Stimulated activated CD4-positive, alpha-beta T cell treated with anti-CD3 and anti-CD28 coated beads, Interleukin-1b, Interleukin-23, amount 100 ng/mL, for 4 hours (primary cell): ENCODE measurements at regions not wholly inside any gene's neighbourhood (a gene's known extent, or its start where the extent isn't known, plus 50 kb on each side); places are given as distances from the start of the nearest gene placed in this dataset.

Experiments
- DNase-seq, 2 donors: peaks; one replicate each; pipeline ENCODE4 v3.0.0-alpha.2; 2020; ENCODE audit warnings: low read depth in 2 of 2

DNA sequence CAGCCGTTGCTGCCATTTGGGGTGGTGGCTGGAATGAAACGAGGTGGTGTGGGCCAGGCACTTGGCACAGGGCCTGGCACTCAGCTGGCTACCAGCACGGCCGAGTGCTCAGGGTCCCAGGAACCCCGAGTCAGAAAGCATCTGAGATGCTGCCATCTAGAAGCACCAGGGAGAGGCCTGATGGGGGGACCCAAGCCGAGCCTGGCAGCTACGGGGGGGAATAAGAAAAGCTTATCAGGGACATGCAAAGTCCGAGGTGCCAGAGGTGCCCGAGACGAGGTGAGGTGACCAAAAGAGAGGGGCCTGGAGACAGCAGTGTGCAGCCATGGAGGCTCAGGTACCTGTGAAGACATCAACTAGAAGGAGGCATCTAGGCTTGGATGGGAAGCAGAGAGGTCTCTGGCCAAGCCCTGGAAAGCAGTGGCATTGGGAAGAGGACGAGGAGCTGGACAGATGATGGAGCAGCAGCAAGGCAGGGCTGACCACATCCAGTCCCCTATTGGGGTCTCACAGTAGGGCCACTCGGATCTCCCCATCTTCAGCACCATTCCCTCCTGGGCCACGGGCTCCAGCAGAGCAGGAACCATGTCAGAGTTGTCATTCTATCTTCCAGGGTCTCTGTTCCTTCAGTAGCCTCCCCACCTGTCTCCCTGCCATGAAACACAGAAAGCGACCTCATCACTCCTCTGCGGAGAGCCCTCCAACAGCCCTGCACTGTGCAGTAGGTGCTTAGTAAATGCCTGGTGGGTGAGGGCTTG is 59.3 kb upstream of the DIO3 start:
- DNase-seq: no peak

DNA sequence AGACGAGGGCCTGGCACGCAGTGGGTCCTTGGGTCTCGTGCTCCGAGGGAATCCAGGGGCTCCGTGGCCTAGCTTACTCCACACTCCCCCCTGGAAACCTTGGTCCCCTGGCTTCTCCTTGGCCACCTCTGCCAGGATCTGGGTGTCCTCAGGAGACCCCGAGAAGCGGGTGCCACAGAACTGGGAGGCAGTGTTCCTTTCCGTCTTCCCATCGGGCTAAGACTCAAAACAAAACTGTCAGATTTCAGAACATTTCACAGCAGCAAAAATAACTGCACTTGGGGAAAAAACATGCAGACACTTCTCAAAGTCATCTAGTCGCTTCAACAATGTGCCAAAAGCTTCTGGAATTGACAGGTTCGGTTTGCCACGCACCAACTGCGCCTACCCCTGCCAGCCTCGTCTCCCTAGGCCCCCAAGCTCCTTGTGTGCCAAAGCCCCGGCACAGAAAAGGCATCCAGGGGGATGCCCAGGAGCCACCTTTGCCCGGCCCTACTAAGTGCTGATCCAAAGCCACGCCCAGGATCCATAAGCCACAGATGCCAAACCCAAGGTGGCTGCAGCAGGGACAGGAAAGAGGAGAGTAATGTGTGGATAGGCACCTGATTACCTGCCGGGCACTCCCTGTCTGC is 58.4 kb upstream of the DIO3 start:
- DNase-seq: no peak

DNA sequence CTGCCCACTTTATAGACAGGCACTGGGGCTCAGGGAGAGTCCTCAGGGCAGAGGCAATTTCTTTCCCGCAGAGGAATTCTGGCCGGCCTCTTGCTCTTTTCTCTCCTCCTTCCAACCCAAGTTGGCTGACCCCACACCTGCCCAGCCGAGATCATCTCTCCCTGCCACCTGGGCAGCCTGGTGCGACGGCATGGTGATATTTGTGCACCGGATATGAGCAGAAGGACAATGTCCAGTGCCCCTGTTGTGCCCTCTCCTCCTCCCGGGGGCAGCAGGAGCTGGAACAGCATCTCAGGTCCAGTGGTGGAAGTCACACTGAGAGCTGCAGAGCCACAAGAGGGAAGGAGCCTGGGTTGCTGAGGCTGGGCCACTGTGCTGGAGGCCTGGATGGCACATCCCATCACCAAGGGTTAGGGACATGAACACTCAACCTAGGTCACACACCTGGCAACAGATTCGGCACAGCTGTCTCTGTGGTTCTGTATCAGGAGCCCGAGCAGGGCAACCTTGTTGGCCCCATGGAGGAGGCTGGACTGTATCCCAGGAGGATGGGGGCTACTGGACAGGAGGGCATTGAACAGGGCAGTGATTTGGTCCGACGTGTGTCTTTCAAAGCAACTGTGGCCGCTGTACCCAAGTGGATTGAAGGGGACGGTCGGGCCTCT is 57.7 kb upstream of the DIO3 start:
- DNase-seq: no peak

DNA sequence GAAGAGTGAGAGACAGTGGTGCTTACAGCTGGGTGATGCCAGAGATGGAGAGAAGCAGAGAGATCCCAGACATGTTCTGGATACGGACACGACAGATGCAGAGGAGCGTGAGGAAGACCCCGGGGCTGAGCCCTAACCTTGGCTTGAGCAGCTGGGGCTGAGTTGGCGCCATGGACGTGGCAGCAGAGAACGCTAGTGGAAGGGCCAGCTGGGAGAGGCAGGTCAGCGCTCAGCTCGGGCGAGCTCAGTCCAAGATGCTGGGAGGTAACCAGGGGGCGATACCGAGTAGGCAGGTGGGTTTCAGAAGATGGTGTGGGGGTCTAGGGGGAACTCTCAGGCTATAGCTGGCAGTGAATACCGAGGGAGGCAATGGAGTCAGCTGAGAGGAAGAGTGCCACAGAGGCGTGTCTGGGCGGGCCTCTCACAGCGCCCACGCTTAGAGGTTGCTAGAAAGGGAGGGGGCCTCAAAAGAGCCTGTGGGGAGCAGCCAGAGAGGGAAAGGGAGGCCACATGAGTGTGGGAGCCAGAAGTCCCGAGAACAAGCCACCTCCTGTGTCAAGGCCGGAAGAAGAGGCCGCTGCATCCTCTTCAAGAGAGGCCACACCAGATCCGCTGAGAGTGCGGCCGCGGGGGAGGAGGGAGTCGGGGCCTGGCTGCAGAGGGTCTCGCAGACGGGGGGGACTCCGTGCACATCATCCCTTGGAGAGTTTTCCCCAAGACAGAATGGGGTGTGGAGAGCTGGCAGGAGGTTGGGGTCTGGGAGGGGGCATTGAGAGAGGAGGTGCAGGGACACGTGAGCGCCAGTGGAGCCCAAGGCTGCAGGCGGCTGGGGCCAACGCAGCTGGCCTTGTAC is 57.0 kb upstream of the DIO3 start:
- no peak for DNase-seq

DNA sequence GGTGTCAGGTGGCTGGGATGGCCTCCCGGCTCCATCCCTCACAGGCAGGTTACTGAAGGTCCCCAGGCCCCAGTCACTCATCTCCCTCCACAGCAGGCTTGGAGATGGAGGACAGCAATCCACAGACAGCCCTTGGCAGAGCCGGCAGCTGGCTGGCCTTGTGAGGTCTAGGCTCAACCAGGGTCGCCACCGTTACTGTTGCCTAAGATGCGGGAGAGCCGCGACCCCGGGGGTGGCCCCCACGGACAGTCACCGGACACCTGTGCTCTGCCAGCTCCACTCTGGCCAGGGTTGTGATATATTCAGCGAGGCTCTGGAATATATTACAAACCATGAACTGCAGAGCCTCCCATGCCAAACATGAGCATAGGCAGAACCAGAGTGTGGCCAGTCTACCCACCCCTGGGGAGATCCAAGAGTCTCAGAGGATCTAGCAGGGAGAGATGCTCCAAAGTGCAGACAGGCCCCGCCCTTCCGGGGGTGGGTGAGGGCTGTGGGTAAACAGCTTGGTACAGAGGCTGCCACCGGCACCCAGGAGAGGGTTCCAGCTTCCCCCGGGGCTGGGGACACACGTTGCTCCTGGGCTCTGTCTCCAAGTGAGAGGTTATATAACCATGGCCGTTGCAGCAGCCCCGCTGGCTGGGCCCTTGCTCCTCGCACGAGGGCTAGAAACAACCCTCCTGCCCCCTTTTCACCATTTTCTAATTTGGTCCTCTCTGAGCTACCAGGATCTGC is 55.9 kb upstream of the DIO3 start:
- no peak for DNase-seq

DNA sequence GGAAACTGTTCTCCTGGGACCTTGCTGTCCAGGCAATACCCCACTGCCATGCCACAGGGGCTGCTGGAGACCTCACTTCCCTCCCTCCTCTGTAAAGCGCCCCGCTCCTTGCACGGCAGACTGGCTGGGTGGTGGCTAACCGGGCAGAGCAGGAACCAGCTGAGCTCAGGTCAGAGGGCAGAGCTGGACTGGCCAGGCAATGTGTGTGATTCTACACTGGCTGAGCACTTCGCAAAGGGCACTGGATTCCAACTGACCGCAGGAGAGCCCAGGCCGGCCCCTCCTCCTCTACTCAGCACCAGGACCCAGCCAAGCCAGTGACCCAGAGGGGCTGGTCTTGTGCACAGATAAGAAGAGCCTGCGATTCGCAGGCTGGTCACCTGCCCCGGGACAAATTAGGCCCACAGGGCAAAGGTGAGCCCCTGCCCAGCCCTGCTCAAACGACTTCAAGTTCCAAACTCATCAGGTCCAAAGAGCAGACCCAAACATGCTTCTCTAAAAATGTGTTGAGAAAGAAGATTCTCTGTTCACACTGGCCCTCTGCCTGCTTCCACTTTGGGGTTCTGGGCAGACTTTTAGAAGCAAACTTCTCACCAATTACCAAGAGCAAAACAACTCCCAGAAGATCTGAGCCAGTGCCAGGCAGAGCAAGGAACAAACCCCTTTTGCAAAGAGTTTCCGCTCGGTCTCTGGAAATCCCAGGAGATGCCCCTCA is 54.9 kb upstream of the DIO3 start:
- DNase-seq: no peak

DNA sequence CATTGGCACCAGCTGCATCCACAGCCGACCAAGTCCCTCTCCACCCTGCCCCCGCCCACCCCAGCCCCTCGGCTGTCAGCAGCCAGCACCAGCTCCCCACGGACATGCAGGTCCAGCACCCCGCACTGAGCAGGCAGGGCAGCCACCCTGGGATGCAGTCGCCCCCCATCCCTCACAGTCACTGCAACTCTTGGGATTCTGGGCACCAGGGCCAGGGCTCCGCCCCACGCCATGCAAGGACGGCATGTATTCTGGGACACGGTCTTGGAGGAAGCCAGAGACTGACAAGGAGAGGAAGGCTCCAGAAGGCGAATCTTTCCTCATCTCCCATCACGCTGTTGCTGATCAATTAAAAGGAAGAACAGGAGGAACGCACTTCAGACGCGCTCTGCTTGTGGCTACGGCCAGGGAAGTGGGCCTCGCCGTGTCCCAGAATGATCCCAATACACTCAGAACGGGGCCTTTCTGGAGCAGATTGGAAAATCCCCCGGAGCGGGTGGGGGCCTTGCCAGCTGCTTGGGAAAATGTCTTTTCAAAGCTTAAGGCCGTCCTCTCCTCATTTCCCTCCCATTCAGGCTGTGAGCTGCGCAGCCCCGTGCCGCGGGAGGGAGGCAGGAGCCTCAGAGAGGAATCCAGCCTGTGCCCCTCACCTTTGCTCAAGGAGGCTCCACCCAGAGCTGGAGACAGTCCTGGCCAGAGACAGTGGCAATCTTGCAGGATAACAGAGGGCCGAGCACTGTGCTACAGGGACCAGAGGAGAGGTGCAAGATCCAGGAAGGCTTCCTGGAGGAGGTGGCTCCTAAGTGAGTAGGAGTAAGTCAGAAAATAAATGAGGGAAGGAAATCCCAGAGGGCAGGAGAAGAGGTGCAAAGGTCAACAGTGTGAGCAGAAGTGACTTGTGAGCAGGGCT is 54.1 kb upstream of the DIO3 start:
- no peak for DNase-seq

DNA sequence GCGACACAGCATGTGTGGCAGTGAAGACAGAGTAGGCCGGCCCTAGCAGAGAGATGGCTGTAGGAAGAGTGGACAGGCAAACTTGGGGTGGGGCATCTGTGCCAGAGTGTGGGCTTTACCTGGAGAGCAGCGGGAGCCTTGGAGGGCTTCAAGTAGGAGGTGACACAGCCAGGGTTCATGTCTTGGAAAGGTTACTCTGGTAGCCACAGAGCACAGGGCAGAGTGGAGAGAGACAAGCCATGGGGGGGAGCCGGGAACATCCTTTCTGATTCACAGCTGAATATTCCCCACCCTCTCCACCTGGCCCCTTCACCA is 53.5 kb upstream of the DIO3 start:
- DNase-seq: no peak

DNA sequence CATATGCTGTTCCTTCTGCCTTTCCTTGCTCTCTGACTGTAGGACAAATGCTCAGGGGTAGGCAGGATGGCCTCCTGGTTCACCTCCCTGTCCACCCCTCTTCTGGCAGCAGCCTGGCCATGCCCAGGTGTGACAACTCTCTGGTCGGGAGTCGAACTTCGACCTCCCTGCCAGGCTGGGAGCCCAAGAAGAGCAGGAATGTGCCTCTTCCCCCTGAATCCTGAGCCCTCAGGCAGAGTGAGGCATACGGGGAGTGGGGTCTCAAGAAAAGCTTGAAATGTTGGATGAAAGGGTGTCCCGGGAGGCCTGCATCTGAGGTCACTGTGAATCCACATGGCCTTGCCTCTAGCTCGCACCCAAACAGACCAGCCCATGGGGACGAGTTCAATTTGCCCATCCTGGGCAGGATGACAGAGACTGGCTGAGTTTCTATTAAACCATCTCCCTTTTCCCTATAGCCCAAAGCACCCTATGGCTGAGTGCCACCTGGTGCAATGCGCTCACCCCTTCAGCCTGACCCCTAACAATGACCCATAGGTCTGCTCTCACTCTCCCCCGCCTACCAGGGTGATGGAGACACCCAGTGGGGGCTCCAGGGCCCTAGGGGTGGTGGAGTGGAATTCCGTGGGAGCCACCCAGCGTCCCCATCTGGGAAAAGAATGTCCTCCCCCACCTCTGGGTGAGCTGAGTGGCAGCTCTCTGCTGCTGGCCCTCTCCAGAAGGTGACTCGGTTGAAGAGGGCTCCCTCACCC is 52.9 kb upstream of the DIO3 start:
- no peak for DNase-seq

DNA sequence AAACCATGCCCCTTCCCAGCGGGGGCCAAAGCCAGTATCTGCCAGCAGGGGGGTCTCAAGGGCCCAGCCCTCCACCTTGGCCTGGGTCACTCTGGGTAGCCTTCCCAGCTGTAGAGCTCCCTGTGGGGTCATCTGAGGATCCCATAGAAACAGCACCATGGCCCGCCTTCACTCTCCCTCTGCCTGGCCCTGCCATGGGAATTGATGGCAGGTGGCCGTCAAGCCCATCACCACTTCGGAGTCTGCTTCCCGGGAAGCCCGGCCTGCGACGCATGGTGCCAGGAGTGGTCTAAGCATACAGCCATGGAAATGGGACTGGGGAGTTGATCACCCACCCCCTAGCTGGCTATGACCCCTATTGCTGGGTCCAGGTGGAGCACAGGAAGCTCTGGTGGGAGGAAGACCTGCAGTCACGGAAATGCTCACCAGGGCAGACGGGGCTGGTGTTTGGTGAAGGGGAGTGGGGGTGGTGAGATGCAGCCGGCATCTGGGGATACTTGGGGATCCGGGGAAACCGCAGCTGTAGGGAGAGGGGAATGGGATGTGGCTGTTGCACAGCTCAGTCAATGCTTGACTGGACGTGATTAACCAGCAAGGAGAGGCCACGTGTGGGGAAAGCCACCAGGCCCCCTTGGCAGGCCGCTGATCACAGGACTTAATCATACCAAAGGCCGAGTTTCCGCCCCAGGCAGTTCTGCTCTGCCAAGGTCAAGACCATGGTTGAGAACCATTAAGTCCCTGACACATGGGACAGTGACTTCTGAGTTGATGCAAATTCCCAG is 52.2 kb upstream of the DIO3 start:
- DNase-seq: no peak

DNA sequence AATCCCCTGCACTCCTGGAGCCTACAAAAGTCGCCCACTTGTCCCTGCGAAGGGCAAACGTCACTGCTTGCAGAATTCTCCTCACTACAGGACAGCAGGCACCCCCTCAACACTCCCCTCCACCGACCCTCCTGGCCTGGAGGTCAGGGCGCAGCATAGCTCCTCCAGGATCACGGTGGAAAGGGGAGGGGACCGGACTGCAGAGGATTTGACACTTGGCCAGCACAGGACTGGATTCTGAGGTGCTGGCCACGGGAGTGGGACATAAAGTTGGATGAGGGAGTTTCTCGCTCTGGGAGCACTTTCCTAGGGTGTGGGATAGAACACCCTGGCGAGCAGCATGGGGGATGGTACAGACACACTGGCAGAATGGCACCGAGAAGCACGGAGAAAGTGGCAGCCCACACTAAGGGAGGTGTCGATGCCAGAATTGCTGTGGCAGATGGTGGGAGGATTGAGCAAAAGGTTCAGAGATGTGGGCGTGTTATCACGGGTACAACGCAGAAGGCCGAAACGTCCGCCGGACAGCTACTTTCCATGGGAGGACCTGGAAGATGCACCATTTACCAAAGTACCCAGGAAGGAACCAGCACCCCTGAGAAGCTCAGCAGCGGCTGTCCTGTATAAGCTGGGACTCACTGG is 51.4 kb upstream of the DIO3 start:
- DNase-seq: no peak

DNA sequence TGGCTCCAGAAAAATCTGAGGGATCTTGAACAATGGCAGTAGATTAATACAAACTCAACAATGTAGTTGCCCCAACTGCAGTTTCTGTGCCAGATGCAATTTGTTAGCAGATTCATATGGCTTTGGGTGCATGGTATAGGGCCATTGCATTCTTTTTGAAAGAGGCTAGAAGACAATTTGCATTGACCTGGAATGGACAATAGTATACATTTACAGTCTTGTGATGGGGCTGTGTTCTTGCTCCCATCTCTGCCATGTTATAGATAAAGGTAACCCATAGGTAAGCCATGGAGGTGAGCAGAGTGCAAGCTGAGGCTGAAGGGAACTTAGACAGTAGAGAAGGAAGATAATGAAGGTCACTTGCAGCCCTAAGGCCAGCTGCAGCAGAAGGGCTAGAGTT is 50.1 kb upstream of the DIO3 start:
- no peak for DNase-seq
